PC-3 (cell line): ENCODE measurements at regions not wholly inside any gene's neighbourhood (a gene's known extent, or its start where the extent isn't known, plus 50 kb on each side); places are given as distances from the start of the nearest gene placed in this dataset.

ENCODE experiments used
- CTCF ChIP-seq: fragments of 300-600 bp; sonication (generic); conservative IDR thresholded peaks from 2 replicates; pipeline ENCODE4 v1.5.1; 2017; ENCODE audit warnings: antibody characterized with exemption, low read depth, mild to moderate bottlenecking, low read length
- EZH2 ChIP-seq: fragments of 300-600 bp; sonication (generic); IDR thresholded peaks from one replicate; pipeline ENCODE4 v1.6.1; 2017; ENCODE audit warnings: antibody characterized with exemption, mild to moderate bottlenecking, low read length; ENCODE audit not compliant: unreplicated experiment

- TF ChIP-seq CTCF (no peak), EZH2 (no peak)
Observed at GRCh38 chr1:239221656-239222055, 164.7 kb upstream of the CHRM3 start.
